Prostate gland (tissue), 2 donors: ENCODE measurements at regions not wholly inside any gene's neighbourhood (a gene's known extent, or its start where the extent isn't known, plus 50 kb on each side); places are given as distances from the start of the nearest gene placed in this dataset.

Experiments used
- POLR2A ChIP-seq: fragments of 450-650 bp; IDR thresholded peaks from one replicate; pipeline ENCODE4 v1.6.1; 2016; ENCODE audit warnings: antibody characterized with exemption, mild to moderate bottlenecking
- TF ChIP-seq, protein P1 (sequence below), 4 experiments: fragments of 200-600 bp in 2 of 4; fragments of 450-650 bp in 2 of 4; sonication (generic) in 2 of 4; IDR thresholded peaks; 1 replicate in 3 of 4; 2 replicates in 1 of 4; pipeline ENCODE4 v1.5.1; 2016 to 2019; ENCODE audit warnings: antibody characterized with exemption in 4 of 4, mild to moderate bottlenecking in 2 of 4, moderate library complexity in 2 of 4

DNA sequence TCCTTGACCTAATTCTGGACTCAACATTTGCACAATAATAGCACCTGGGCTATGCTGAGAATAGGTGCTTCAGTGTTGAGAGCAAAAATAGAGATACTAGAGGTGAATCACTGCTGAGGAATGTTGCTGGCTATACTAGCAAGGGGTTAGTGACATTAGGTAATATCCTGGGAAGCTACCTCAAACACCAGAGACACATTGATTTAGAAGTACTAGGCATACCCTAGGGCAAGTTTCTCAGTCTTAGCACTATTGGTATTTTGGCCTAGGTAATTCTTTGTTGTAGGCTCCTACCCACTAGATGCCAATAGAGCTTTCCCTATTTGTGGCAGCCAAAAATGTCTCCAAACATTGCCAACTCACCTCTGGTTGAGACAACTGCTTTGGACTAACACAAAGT lies 484.0 kb upstream of the MBL2 start:
- TF ChIP-seq POLR2A, result no peak
- TF ChIP-seq, protein P1, sequence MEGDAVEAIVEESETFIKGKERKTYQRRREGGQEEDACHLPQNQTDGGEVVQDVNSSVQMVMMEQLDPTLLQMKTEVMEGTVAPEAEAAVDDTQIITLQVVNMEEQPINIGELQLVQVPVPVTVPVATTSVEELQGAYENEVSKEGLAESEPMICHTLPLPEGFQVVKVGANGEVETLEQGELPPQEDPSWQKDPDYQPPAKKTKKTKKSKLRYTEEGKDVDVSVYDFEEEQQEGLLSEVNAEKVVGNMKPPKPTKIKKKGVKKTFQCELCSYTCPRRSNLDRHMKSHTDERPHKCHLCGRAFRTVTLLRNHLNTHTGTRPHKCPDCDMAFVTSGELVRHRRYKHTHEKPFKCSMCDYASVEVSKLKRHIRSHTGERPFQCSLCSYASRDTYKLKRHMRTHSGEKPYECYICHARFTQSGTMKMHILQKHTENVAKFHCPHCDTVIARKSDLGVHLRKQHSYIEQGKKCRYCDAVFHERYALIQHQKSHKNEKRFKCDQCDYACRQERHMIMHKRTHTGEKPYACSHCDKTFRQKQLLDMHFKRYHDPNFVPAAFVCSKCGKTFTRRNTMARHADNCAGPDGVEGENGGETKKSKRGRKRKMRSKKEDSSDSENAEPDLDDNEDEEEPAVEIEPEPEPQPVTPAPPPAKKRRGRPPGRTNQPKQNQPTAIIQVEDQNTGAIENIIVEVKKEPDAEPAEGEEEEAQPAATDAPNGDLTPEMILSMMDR (IDR thresholded peaks at IDR 0.05), result no peak
